ENCODE measurements at regions not wholly inside any gene's neighbourhood (a gene's known extent, or its start where the extent isn't known, plus 50 kb on each side); places are given as distances from the start of the nearest gene placed in this dataset.
"Not testable (repeated sequence)": the region's sequence is repeated elsewhere in the genome, so short reads cannot be mapped to it uniquely, and the experiment has no call there.

DNA sequence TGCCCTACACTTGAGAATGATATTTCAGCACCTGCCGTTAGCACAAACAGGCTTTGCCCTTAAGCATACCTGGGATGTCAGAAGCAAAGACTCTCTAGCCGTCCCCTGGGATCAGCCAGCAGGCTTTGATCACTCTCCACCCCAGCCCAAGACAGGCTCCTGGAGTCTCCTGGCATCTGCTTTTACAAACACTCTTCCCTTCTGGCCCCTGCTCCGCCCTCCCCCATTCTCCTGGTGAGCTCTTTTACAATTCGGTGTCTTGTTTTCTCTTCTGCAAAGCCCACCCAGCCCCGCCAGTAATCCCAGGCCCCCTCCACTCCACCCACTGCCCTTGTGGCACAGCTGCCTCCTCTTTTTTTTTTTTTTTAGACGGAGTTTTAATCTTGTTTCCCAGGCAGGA lies 50.4 kb downstream of the KATNIP start:
- no peak for TF ChIP-seq CTCF (IDR thresholded peaks at IDR 0.05)
- no peak overlapping the region for H3K27ac ChIP-seq
- intact Hi-C loops (cut with DNase I) = no loop called here
- no peaks in the 10 kb centered on the region for H3K36me3 ChIP-seq
- H3K4me1 ChIP-seq = no peaks in the 10 kb centered on the region
- no peaks in the 10 kb centered on the region for H3K27me3 ChIP-seq
- DNase-seq (ENCODE audit: low spot score in 2 of 2) = no peak
- H3K4me3 ChIP-seq = no peak overlapping the region
- H3K9me3 ChIP-seq = no peaks in the 10 kb centered on the region

DNA sequence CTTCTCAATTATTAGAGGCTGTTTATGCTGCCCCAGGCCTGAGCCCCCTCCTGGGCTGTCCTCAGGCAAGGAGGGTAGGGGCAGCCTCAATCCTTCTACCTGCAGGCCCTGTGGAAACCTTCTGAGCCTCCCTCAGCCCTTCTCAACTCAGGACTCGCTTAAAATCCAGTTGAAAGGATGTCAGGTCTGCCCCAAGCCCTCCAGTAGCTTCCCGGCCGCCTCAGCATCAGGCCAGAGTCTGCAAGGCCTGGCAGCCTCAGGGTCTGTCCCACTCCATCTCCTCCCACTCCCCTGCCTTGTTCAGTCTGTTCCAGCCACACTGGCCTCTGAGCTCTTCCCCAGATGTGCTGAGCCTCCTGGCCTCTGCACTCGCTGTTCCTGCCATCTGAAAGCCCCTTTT lies 52.2 kb downstream of the KATNIP start:
- intact Hi-C loops (cut with DNase I) = no loop called here

GRCh38 chr16:27605500-27606106 lies 55.7 kb downstream of the KATNIP start:
- H3K4me3 ChIP-seq; H3K4me1 ChIP-seq; H3K36me3 ChIP-seq; H3K9me3 ChIP-seq; intact Hi-C loops (cut with DNase I); H3K27me3 ChIP-seq; DNase-seq (ENCODE audit: low spot score in 2 of 2); H3K27ac ChIP-seq: not testable (repeated sequence)
- TF ChIP-seq CTCF (IDR thresholded peaks at IDR 0.05) = peak; percentile 23 to 56 (median 43)

More for the DNA sequence above, 52.2 kb downstream of the KATNIP start:
- Histone ChIP-seq H3K27me3 (no peaks in the 10 kb centered on the region), H3K36me3 (no peaks in the 10 kb centered on the region), H3K9me3 (no peaks in the 10 kb centered on the region), H3K4me3 (no peak overlapping the region), H3K27ac (no peak overlapping the region), H3K4me1 (no peaks in the 10 kb centered on the region)
- TF ChIP-seq CTCF (IDR thresholded peaks at IDR 0.05) = no peak
- DNase-seq (ENCODE audit: low spot score in 2 of 2) = no peak

DNA sequence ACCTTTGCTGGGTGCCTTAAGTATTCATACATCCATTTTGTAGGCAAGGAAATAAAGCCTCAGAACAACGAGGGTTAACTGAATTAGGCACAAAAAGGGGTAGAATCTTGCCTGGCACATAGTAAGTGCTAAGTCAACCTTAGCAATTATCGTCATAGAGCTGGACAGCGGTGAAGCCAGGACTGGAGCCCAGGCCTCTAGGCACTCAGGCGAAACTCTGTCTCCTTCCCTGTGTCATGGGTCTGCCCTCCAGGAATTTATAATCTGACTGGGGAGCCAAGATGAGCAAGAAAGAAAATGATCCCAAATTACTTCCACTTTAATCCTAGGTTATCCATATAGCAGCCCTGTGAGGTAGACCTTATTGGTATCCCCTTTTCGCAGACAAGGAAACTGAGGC lies 61.4 kb downstream of the KATNIP start:
- no peak for TF ChIP-seq CTCF (IDR thresholded peaks at IDR 0.05)
- Histone ChIP-seq H3K36me3 (peaks cover 0 to 3% of the 10 kb centered on the region in 2 donors), H3K27me3 (no peaks in the 10 kb centered on the region), H3K27ac (no peak overlapping the region), H3K9me3 (no peaks in the 10 kb centered on the region), H3K4me1 (no peaks in the 10 kb centered on the region), H3K4me3 (no peak overlapping the region)
- intact Hi-C loops (cut with DNase I) = no loop called here
- no peak for DNase-seq (ENCODE audit: low spot score in 2 of 2)

DNA sequence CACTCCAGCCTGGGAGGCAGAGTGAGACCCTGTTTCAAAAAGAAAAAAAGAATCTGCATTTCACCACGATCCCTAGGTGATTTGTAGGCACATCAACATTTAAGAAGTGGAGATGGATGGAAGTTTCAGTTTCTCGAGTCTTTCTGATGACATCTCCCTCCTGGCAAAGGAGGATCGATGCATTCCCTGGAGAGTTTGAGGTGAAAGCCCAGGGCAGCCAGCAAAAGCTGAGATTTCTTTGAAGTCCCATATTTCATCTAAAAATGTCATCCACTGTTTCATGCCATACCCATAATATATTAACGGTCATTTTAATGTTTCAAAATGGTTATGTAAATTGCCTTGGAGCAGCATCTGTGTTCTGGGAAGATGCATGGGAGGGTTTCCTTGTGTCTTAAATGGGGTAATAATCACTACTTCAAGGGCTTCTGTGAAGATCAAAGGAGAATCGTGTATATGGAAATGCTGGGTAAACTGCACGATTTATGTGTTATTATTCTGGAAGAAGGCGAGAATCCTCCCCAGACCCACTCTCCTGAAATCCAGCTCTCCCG lies 63.4 kb downstream of the KATNIP start:
- peaks cover 0 to 3% of the 10 kb centered on the region in 2 donors for H3K36me3 ChIP-seq
- H3K27ac ChIP-seq = no peak overlapping the region
- DNase-seq (ENCODE audit: low spot score in 2 of 2) = no peak
- TF ChIP-seq CTCF (IDR thresholded peaks at IDR 0.05) = no peak
- intact Hi-C loops (cut with DNase I) = no loop called here
- no peaks in the 10 kb centered on the region for H3K27me3 ChIP-seq
- H3K9me3 ChIP-seq = no peaks in the 10 kb centered on the region
- H3K4me3 ChIP-seq = no peak overlapping the region
- H3K4me1 ChIP-seq = no peaks in the 10 kb centered on the region
